ENCODE measurements at regions not wholly inside any gene's neighbourhood (a gene's known extent, or its start where the extent isn't known, plus 50 kb on each side); places are given as distances from the start of the nearest gene placed in this dataset.

- peak; percentile 52 for DNase-seq (ENCODE audit: low read depth)
- TF ChIP-seq CTCF (conservative IDR thresholded peaks at IDR 0.05; ENCODE audit: low read depth, low read length), result no peak
- H3K4me3 ChIP-seq (ENCODE audit: low read depth, low read length), result no peak overlapping the region
Measured at GRCh38 chr3:191148131-191148530, 50.9 kb upstream of the OSTN start.

GRCh38 chr3:191143224-191143623 is 55.8 kb upstream of the OSTN start:
- no peak for DNase-seq (ENCODE audit: low read depth)
- no peak overlapping the region for H3K4me3 ChIP-seq (ENCODE audit: low read depth, low read length)
- no peak for TF ChIP-seq CTCF (conservative IDR thresholded peaks at IDR 0.05; ENCODE audit: low read depth, low read length)

DNA sequence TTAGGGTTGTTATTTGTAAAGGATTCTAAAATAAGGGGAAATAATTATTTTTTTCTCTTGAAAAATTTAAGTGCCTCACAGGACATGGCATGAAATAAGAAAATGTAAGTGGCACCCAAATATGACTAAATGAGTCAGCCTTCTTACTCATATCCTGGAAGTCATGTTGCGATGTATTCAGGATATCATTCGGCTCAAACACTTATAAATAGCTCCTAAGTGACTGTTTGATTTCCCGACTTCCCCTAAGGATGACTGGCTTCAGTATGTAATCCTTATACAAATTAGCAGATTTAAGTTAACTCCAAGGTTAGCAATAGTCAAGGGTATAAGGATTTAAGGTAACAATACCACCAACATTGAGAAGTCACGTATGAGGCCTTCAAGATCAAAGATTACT is 57.3 kb upstream of the OSTN start:
- DNase-seq (ENCODE audit: low read depth), result peak; percentile 86
- TF ChIP-seq CTCF (conservative IDR thresholded peaks at IDR 0.05; ENCODE audit: low read depth, low read length), result no peak
- no peak overlapping the region for H3K4me3 ChIP-seq (ENCODE audit: low read depth, low read length)

DNA sequence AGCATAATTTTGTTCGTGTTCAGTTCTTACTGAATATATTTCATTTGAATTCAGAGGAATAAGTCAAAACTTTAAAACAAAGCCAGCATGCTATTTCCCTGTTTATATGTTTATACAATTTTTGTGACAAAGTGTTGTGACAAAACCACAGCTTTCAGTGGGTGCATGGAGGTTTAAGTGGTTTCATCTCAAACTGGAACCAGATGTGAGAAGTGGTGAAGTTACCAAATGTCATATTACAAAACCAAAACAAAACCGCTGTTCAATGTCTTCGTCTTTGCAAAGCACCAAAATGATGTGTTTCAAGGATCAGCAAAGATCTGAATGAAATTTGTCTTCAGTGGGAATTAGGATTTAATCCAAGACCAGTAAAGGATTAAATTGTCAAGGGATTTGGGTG is 59.3 kb upstream of the OSTN start:
- no peak for DNase-seq (ENCODE audit: low read depth)
- TF ChIP-seq CTCF (conservative IDR thresholded peaks at IDR 0.05; ENCODE audit: low read depth, low read length), result no peak
- no peak overlapping the region for H3K4me3 ChIP-seq (ENCODE audit: low read depth, low read length)

DNA sequence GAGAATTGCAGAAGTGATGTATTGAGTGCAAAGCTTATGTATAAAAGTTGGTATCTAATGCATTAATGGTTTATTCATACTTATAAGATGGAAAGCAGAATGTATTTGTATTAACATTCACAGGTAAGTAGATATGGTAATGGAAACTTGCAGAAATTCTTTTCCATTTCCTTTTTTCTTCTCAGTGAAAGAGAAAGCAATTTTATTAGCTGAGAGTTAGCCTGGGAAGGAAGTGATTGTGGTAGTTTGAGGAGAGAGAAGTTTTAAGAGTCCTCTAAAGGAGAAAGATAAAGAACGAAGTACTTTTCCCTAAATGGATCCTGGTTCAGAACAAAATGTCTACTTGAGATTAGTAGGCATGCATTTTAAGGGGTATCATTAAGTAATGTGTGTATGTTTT is 60.1 kb upstream of the OSTN start:
- no peak for TF ChIP-seq CTCF (conservative IDR thresholded peaks at IDR 0.05; ENCODE audit: low read depth, low read length)
- no peak overlapping the region for H3K4me3 ChIP-seq (ENCODE audit: low read depth, low read length)
- DNase-seq (ENCODE audit: low read depth), result no peak

DNA sequence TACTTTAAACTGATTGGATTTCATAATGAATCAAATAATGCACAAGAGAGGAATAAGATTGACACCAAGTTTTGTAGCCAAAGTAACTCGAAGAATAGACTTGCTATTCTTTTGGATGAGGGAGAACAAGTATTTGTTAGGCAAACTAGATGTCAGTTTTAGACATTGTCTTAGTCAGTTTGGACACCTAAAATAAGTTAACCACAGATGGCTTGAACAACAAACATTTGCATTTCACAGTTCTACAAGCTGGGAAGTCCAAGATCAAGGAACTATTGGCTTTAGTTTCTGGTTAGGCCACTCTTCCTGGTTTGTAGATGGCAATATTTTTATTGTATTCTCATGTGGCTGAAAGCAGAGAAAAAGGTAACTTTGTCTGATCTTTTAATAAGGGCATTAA is 61.3 kb upstream of the OSTN start:
- DNase-seq (ENCODE audit: low read depth), result no peak
- no peak for TF ChIP-seq CTCF (conservative IDR thresholded peaks at IDR 0.05; ENCODE audit: low read depth, low read length)
- H3K4me3 ChIP-seq (ENCODE audit: low read depth, low read length), result no peak overlapping the region

DNA sequence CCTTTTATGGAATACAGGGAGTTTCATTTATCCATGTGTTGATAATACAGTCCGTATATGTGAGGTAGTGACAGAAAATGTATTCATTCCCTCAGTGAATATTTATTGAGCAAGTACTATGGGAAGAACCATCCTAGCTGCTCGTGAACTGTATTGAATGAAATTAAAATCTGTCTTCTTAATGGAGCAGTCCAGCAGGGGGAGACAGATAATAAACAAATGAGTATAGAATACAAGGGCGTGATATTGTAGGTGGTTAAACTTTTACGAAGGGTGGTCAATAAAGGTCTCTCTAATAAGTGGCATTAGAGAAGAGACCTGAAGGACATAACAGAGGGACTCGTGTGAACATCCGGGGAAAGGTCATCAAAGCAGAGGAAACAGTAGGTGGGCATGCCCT is 62.7 kb upstream of the OSTN start:
- TF ChIP-seq CTCF (conservative IDR thresholded peaks at IDR 0.05; ENCODE audit: low read depth, low read length), result peak; percentile 64
- DNase-seq (ENCODE audit: low read depth), result peak; percentile 66
- H3K4me3 ChIP-seq (ENCODE audit: low read depth, low read length), result no peak overlapping the region
